T1000 (cell line): ENCODE measurements at regions not wholly inside any gene's neighbourhood (a gene's known extent, or its start where the extent isn't known, plus 50 kb on each side); places are given as distances from the start of the nearest gene placed in this dataset.
"Not testable (repeated sequence)": the region's sequence is repeated elsewhere in the genome, so short reads cannot be mapped to it uniquely, and the experiment has no call there.

Source experiments
- DNase-seq: peaks from one replicate; lab custom pipeline; 2025; ENCODE audit warnings: mixed read lengths; lab: John Stamatoyannopoulos, UW

DNA sequence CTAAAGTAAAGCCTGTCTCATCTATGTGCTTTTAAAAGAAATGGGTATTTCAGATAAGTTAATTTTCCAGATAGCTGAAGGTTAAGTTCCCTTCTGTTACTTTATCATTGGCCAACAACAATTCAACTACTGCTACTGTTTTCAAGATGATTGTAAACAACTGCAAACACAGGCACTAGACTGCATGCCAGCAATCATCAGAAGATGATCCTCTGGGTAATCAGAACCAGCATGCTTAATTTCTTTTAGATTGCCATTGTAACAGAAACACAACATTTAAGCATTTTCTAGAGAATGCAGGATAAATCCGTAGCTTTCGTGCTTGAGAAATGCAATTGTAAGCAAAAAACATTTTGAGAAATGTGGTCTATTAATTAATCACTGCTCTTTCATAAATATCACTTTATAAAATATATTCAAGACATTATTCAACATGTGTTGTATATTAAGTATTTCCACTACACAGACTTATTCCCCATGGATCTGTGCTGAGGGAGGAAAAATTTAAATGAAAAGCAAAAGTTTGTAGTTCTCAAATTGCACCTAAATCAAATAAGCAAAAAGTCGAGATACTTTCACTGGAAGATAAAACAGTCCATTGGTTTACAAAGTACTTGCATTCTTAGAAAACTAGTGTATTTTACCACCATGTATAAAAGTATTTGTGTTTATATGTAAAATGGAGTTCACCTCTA is 133.7 kb downstream of the ATL2 start:
- DNase-seq, result no peak

DNA sequence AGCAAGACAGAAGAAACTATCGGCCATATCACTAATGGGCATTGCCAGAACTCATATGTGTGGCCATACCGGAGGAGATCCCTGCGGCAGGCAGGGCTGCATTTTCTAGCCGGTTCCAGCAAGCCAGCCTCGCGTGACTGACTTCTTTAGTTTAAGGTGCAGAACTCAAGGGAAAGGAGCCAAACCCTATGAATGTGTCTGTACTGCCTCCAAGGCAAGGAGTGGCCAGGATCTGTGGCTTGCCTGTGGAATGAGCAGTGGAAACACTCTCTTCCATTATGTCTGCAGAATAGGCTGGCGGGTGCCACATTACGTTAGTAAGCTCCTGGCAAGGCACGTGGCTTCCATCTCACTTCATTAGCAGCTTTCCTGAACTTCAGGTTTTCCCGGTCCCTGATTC is 137.6 kb downstream of the ATL2 start:
- no peak for DNase-seq

GRCh38 chr2:38238705-38239104 is 138.4 kb downstream of the ATL2 start:
- not testable (repeated sequence) for DNase-seq

DNA sequence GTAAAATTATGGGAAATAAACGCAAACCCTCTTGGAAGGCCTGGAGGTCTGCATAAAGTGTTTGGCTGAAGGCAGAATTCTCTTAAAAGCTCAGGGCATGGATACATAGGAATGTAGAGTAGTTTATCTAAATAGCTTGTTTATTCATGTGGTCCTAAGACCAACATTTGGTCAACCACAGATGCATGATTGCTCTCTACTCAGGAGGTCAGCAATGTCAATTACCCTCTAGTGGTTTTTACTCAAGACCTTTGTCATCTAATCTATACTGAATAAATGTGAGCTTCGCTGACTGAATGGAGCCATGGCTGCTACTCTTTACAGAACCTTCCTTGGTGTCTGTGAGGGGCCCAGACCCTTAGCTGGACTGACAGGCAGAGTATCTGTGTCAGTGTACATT is 139.8 kb downstream of the ATL2 start:
- DNase-seq, result no peak

DNA sequence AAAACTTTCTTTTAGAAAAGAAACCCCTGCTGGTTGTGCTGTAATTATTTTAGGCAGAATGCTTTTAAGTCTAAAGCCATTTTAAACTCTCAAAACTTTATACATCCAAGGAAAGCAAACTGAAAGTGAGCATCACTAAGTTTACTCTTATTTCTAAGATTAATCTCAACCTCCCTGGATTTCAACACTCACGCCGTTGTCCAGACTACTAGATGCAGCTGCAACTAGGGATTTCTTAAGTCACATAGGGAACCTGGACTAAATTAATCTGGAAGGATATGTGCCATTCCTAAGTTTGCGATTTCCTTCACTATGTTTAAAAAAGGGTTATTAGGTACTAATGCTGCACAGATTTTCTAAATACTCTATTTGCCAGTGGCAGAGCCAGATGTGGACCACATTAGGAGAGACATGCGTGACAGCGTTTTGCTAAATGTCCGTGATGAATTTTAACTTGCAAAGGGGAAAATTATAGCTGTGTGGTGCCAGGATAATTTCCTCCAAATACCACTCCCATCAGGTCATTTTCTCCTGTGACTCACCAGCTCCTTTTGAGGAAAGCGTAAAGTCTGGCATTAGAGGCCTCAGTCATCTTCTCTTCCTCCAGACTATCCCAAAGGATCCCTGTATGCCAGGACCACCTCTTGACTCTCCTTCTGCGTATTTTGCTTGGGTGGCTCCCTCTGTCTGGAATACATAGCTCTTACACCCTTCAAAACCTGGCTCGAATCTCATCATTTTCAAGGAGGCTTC is 143.7 kb downstream of the ATL2 start:
- no peak for DNase-seq

DNA sequence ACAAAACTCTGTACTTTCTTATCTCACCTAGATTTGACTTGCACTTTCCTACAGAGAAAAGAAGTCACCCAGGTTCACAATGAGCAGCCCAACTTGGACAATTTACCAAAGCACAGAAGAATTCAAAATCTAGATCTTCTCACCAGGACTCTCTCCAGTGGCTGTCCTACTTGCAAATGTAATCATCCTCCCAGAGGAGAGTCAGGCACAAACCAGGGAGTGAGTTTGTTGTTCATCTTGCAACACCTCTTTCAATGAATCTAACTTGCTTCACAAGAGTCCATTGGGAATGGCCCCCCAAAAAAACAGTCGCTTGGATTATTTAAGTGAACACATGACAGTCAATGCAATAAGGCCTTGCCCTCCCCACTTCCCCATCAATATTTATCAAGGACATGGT is 144.6 kb downstream of the ATL2 start:
- DNase-seq, result no peak

GRCh38 chr2:38230756-38231155 is 146.3 kb downstream of the ATL2 start:
- no peak for DNase-seq

DNA sequence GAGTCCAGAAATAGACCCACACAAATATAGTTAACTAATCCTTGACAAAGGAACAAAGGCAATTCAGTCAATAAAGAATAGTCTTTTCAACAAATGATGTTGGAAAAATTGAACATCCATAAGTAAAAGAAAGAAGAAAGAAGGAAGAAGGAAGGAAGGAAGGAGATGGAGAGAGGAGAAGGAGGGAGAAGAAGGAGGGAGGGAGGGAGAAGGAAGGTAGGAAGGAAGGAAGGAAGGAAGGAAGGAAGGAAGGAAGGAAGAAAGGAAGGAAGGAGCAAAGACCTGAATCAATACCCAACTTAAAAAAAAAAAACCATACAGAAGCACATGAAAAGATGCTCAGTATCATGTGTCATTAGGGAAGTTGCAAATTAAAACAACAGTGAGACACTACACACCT is 148.3 kb downstream of the ATL2 start:
- DNase-seq, result no peak

- DNase-seq, result no peak
Measured at GRCh38 chr2:38224821-38225437, 149.0 kb upstream of the CYP1B1 start.

GRCh38 chr2:38224181-38224580 is 148.2 kb upstream of the CYP1B1 start:
- no peak for DNase-seq

- DNase-seq, result no peak
Measured at GRCh38 chr2:38223256-38223655, 147.3 kb upstream of the CYP1B1 start.

GRCh38 chr2:38220164-38220563 is 144.2 kb upstream of the CYP1B1 start:
- no peak for DNase-seq

- no peak for DNase-seq
Measured at GRCh38 chr2:38218995-38219394, 143.0 kb upstream of the CYP1B1 start.

- DNase-seq, result no peak
Measured at GRCh38 chr2:38218591-38218991, 142.6 kb upstream of the CYP1B1 start.

DNA sequence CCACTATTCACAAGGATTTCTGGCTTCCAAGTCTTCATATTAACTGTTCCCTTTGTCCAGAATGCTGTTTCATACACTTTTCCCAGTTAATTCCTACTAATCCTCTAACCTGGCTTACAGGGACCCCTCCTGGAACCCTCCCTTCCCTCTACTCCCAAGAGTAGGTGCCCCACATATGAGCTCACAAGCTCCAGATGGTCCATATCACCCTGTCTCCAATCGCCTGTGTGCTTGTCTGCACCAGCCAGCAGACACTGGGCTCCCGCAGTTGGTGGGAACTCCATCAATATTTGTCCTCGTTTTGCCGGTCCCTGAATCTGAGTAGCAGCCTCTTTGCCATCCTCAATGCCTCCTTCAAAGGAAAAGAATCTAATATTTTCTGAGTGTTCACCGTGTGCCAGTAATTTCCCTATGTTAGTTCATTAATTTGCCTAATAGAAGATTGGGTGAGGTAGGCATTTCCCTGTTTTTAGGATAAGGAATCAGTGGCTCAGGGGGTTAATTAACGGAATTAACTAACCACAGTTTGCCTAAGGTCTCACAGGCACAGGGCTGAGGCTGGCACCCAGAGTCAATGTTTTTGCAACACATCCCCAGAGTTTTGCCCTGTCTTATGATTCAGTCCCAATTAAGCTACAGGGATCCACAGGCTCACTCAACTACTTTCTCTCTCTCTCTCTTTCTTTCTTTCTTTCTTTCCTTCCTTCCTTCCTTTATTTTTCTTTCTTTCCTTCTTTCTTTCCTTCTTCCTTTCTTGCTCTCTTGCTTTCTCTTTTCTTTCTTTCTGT is 141.6 kb upstream of the CYP1B1 start:
- DNase-seq, result no peak

- no peak for DNase-seq
Measured at GRCh38 chr2:38216886-38217285, 140.9 kb upstream of the CYP1B1 start.

- DNase-seq, result no peak
Measured at GRCh38 chr2:38215993-38216392, 140.0 kb upstream of the CYP1B1 start.

GRCh38 chr2:38215522-38215921 is 139.6 kb upstream of the CYP1B1 start:
- no peak for DNase-seq

GRCh38 chr2:38214209-38214717 is 138.3 kb upstream of the CYP1B1 start:
- DNase-seq, result no peak

- DNase-seq, result no peak
Measured at GRCh38 chr2:38213619-38214167, 137.7 kb upstream of the CYP1B1 start.

DNA sequence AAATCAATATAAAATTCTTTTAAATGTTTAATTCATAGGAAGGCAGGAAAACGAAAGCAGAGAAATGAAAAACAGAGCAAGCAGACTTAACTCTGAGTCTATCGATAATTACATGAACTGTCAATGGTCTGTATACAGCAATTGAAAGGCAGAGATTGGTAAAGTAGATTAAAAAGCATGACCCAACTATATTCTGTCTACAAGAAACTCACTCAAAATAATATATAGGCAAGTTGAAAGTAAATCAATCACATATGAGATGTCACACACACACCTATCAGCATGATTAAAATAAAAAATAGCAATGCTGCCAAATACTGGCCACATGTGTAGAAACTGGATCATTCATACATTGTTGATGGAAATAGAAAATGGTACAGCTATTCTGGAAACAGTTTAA is 136.4 kb upstream of the CYP1B1 start:
- no peak for DNase-seq

DNA sequence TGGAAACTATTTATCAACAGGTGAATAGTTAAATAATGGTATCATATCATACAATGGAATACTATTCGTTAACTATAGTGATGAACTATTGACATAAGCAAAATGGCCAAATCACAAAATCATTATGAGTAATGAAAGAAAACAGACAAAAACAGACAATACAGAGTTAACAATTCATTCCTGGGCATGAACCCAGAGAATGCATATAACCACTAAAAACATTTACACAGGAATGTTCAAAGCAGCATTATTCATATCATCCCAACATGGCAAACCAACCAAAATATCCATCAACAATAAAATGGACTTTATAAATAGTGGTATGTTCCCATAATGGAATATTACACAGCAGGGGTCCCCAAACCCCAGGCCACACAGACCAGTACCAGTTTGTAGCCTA is 131.2 kb upstream of the CYP1B1 start:
- DNase-seq, result no peak
